CD14-positive monocyte (primary cell): ENCODE measurements at regions not wholly inside any gene's neighbourhood (a gene's known extent, or its start where the extent isn't known, plus 50 kb on each side); places are given as distances from the start of the nearest gene placed in this dataset.

Experiments
- DNase-seq, 3 donors: peaks; one replicate each; pipeline ENCODE4 v3.0.0-alpha.2; 2011 to 2022
- H2AFZ ChIP-seq: 2 replicates; pipeline ENCODE4 v1.6.0; 2012; ENCODE audit warnings: mild to moderate bottlenecking, low read depth, low read length, inconsistent platforms; ENCODE audit not compliant: insufficient read depth, poor library complexity, severe bottlenecking
- H3K27ac ChIP-seq, 2 donors: 1 replicate in 1 of 2; 2 replicates in 1 of 2; pipeline ENCODE4 v1.5.1; 2012 to 2013; ENCODE audit warnings: low read length in 2 of 2, control low read depth in 1 of 2, inconsistent platforms in 1 of 2, low read depth in 1 of 2, mild to moderate bottlenecking in 1 of 2
- H3K27me3 ChIP-seq, 2 donors: one replicate each; pipeline versions ENCODE4 v1.6.0 to v1.6.1; 2011 to 2013; ENCODE audit warnings: low read length in 2 of 2; ENCODE audit not compliant: control insufficient read depth in 2 of 2, insufficient read depth in 2 of 2
- H3K36me3 ChIP-seq, 2 donors: replicated peaks in 1 of 2; 1 replicate in 1 of 2; 2 replicates in 1 of 2; pipeline versions ENCODE4 v1.5.1 to v1.6.1; 2012 to 2013; ENCODE audit warnings: low read length in 2 of 2, control low read depth in 1 of 2, inconsistent platforms in 1 of 2, mild to moderate bottlenecking in 1 of 2; ENCODE audit not compliant: insufficient read depth in 2 of 2, control insufficient read depth in 1 of 2
- H3K4me1 ChIP-seq, 2 donors: 1 replicate in 1 of 2; 2 replicates in 1 of 2; pipeline versions ENCODE4 v1.5.1 to v1.6.1; 2012 to 2013; ENCODE audit warnings: low read length in 2 of 2, control low read depth in 1 of 2, inconsistent platforms in 1 of 2, mild to moderate bottlenecking in 1 of 2, moderate library complexity in 1 of 2; ENCODE audit not compliant: insufficient read depth in 2 of 2, control insufficient read depth in 1 of 2
- H3K4me2 ChIP-seq: replicated peaks from 2 replicates; pipeline ENCODE3; 2012; ENCODE audit warnings: low read length, moderate library complexity, mild to moderate bottlenecking; ENCODE audit not compliant: poor library complexity, severe bottlenecking; ENCODE audit errors: extremely low read depth
- H3K4me3 ChIP-seq, 3 experiments: fragments of 200-600 bp in 1 of 3; sonication (generic) in 1 of 3; replicated peaks in 1 of 3; 1 replicate in 2 of 3; 2 replicates in 1 of 3; pipeline ENCODE4 v1.5.1; 2011 to 2013; ENCODE audit warnings: low read length in 3 of 3, mild to moderate bottlenecking in 3 of 3, control low read depth in 2 of 3, low read depth in 2 of 3, inconsistent platforms in 1 of 3, moderate library complexity in 1 of 3
- H3K79me2 ChIP-seq: 2 replicates; pipeline ENCODE4 v1.6.0; 2012; ENCODE audit warnings: mild to moderate bottlenecking, control low read depth, inconsistent platforms, low read length, moderate library complexity; ENCODE audit not compliant: insufficient read depth
- H3K9ac ChIP-seq: 2 replicates; pipeline ENCODE4 v1.6.0; 2017; ENCODE audit warnings: low read length, mild to moderate bottlenecking; ENCODE audit not compliant: insufficient read depth, poor library complexity, severe bottlenecking
- H3K9me3 ChIP-seq, 2 donors: replicated peaks in 1 of 2; 1 replicate in 1 of 2; 2 replicates in 1 of 2; pipeline versions ENCODE4 v1.5.1 to v1.6.1; 2012 to 2013; ENCODE audit warnings: low read length in 2 of 2, control low read depth in 1 of 2; ENCODE audit not compliant: control insufficient read depth in 1 of 2, insufficient read depth in 1 of 2
- H4K20me1 ChIP-seq: 2 replicates; pipeline ENCODE4 v1.6.0; 2012; ENCODE audit warnings: mild to moderate bottlenecking, low read length, control low read depth, moderate library complexity; ENCODE audit not compliant: insufficient read depth
- H3K27ac Mint-ChIP-seq, 7 donors: one replicate each; pipeline ENCODE4 v1.8.0; 2020; ENCODE audit warnings: mild to moderate bottlenecking in 7 of 7, mixed read lengths in 7 of 7, moderate library complexity in 6 of 7, inconsistent platforms in 2 of 7
- H3K27me3 Mint-ChIP-seq, 3 donors: one replicate each; pipeline ENCODE4 v1.8.0; 2021 to 2022; ENCODE audit warnings: low read depth in 3 of 3, mild to moderate bottlenecking in 3 of 3, mixed read lengths in 3 of 3, moderate library complexity in 3 of 3, inconsistent platforms in 1 of 3
- H3K36me3 Mint-ChIP-seq, 2 donors: one replicate each; pipeline ENCODE4 v1.8.0; 2020; ENCODE audit warnings: mixed read lengths in 2 of 2, inconsistent platforms in 1 of 2, mild to moderate bottlenecking in 1 of 2
- H3K4me1 Mint-ChIP-seq: one replicate; pipeline ENCODE4 v1.8.0; 2020; ENCODE audit warnings: mild to moderate bottlenecking, mixed read lengths
- H3K4me3 Mint-ChIP-seq, 2 donors: one replicate each; pipeline ENCODE4 v1.8.0; 2020; ENCODE audit warnings: mild to moderate bottlenecking in 2 of 2, mixed read lengths in 2 of 2, moderate library complexity in 1 of 2
- H3K9me3 Mint-ChIP-seq, 7 donors: one replicate each; pipeline ENCODE4 v1.8.0; 2020 to 2022; ENCODE audit warnings: mixed read lengths in 7 of 7, mild to moderate bottlenecking in 6 of 7, moderate library complexity in 6 of 7, inconsistent platforms in 2 of 7
- WGBS: methylation state at CpG from one replicate; pipeline ENCODE4 v1.1.5; 2013; ENCODE audit warnings: missing lambda C conversion rate; ENCODE audit not compliant: insufficient coverage; 5-methylcytosine and 5-hydroxymethylcytosine counted together
- intact Hi-C, 2 donors: fragments of 100-400 bp; cut with micrococcal nuclease; formaldehyde crosslinking; loops; one replicate each; pipeline versions ENCODE4 v1.15.0 to v1.15.1; 2023
- TF ChIP-seq, protein P1 (sequence below): fragments of 200-600 bp; IDR thresholded peaks from one replicate; pipeline ENCODE4 v1.8.0; 2022; ENCODE audit warnings: antibody characterized with exemption, mild to moderate bottlenecking

DNA sequence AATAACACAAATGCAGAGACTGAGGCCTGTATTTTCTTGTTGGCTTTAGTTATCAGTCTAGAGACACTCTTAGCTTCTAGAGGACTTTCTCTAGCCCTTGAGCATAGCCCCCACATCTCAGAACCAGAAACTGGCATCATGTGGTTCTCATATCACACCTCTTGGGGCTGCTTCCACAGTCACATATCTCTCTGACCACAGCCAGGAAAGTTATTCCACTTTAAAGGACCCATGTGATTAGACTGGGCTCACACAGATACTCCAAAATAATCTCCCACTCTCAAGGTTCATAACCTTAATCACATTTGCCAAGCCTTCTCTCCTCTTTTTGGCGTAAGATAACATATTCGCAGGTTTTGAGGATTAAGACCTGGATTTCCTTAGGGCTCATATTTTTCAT lies 846.9 kb upstream of the MIR17HG start:
- DNase-seq: no peak
- Histone ChIP-seq H3K9ac (no peak overlapping the region), H2AFZ (no peak overlapping the region), H4K20me1 (no peaks in the 10 kb centered on the region), H3K4me3 (no peak overlapping the region), H3K4me2 (no peak overlapping the region), H3K4me1 (no peaks in the 10 kb centered on the region), H3K36me3 (no peaks in the 10 kb centered on the region), H3K27ac (no peak overlapping the region), H3K79me2 (no peaks in the 10 kb centered on the region), H3K27me3 (no peaks in the 10 kb centered on the region), H3K9me3 (peaks cover 0 to 9% of the 10 kb centered on the region in 2 donors)
- TF ChIP-seq, protein P1, sequence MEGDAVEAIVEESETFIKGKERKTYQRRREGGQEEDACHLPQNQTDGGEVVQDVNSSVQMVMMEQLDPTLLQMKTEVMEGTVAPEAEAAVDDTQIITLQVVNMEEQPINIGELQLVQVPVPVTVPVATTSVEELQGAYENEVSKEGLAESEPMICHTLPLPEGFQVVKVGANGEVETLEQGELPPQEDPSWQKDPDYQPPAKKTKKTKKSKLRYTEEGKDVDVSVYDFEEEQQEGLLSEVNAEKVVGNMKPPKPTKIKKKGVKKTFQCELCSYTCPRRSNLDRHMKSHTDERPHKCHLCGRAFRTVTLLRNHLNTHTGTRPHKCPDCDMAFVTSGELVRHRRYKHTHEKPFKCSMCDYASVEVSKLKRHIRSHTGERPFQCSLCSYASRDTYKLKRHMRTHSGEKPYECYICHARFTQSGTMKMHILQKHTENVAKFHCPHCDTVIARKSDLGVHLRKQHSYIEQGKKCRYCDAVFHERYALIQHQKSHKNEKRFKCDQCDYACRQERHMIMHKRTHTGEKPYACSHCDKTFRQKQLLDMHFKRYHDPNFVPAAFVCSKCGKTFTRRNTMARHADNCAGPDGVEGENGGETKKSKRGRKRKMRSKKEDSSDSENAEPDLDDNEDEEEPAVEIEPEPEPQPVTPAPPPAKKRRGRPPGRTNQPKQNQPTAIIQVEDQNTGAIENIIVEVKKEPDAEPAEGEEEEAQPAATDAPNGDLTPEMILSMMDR: no peak
- Mint-ChIP-seq H3K36me3 (no peaks in the 10 kb centered on the region), H3K27ac (no peak overlapping the region), H3K9me3 (peaks cover 2 to 6% (median 4%) of the 10 kb centered on the region in 7 donors), H3K27me3 (peaks cover 0 to 2% (median 0%) of the 10 kb centered on the region in 3 donors), H3K4me1 (no peaks in the 10 kb centered on the region), H3K4me3 (no peak overlapping the region)
- intact Hi-C loops: no loop called here
- no CpG with 5 or more reads among the region's 2 CpGs for WGBS

DNA sequence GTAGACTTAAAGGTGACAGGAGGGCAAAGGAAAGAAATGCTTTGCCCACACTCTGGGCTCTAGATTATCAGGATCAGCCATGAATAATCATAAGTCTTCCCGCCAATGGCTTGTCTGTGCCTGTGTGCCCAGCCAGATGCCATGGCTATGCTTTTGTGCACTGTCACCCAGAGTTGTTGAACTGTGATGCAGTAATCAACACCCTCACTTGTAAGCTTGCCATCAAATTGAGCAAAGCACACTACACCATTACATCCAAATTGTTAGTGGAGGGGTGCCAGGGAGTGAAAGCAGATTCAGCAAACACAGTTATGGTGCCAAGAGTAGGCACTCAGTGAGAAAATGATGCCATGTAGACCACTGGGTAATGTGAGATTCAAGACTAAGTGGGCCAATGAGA lies 845.3 kb upstream of the MIR17HG start:
- no peak overlapping the region for H2AFZ ChIP-seq
- no peaks in the 10 kb centered on the region for H3K36me3 Mint-ChIP-seq
- H3K9me3 ChIP-seq: peaks cover 0 to 3% of the 10 kb centered on the region in 2 donors
- H3K9me3 Mint-ChIP-seq: peaks cover 0 to 5% (median 0%) of the 10 kb centered on the region in 7 donors
- H3K36me3 ChIP-seq: no peaks in the 10 kb centered on the region
- no peak overlapping the region for H3K4me2 ChIP-seq
- no peaks in the 10 kb centered on the region for H3K4me1 Mint-ChIP-seq
- WGBS: no CpG with 5 or more reads among the region's 1 CpG
- TF ChIP-seq, protein P1: no peak
- intact Hi-C loops: no loop called here
- H3K4me3 Mint-ChIP-seq: no peak overlapping the region
- no peak overlapping the region for H3K4me3 ChIP-seq
- H3K79me2 ChIP-seq: no peaks in the 10 kb centered on the region
- no peaks in the 10 kb centered on the region for H3K27me3 ChIP-seq
- no peaks in the 10 kb centered on the region for H4K20me1 ChIP-seq
- no peak overlapping the region for H3K27ac Mint-ChIP-seq
- H3K4me1 ChIP-seq: no peaks in the 10 kb centered on the region
- H3K27me3 Mint-ChIP-seq: peaks cover 0 to 2% (median 0%) of the 10 kb centered on the region in 3 donors
- H3K9ac ChIP-seq: no peak overlapping the region
- H3K27ac ChIP-seq: no peak overlapping the region
- DNase-seq: no peak
